NCI-H2107 treated with DMSO at 0.1 percent for 48 hours (cell line): ENCODE measurements at regions not wholly inside any gene's neighbourhood (a gene's known extent, or its start where the extent isn't known, plus 50 kb on each side); places are given as distances from the start of the nearest gene placed in this dataset.
A peak's percentile ranks its signal among the peaks of the same experiment; 100 is the strongest.

Experiments
- DNase-seq: peaks from one replicate; lab custom pipeline; 2025; ENCODE audit not compliant: unreplicated experiment; lab: John Stamatoyannopoulos, UW

- no peak for DNase-seq
These were observed 74.6 kb upstream of the EGLN3 start for GRCh38 chr14:34025325-34026017.

- no peak for DNase-seq
These were observed 73.9 kb upstream of the EGLN3 start for GRCh38 chr14:34024768-34025144.

GRCh38 chr14:34023824-34024767, 73.2 kb upstream of the EGLN3 start:
- DNase-seq: peak; percentile 63

- no peak for DNase-seq
These were observed 70.2 kb upstream of the EGLN3 start for GRCh38 chr14:34021096-34021495.

GRCh38 chr14:34020014-34020413, 69.1 kb upstream of the EGLN3 start:
- no peak for DNase-seq

- peak; percentile 89 for DNase-seq
These were observed 67.8 kb upstream of the EGLN3 start for GRCh38 chr14:34018564-34019244.

- DNase-seq: no peak
These were observed 67.3 kb upstream of the EGLN3 start for GRCh38 chr14:34018125-34018524.

- no peak for DNase-seq
These were observed 64.5 kb upstream of the EGLN3 start for GRCh38 chr14:34015383-34015782.

- no peak for DNase-seq
These were observed 64.1 kb upstream of the EGLN3 start for GRCh38 chr14:34014936-34015335.

GRCh38 chr14:34013721-34014060, 62.8 kb upstream of the EGLN3 start:
- peak; percentile 98 for DNase-seq

- DNase-seq: peak; percentile 98
These were observed 62.3 kb upstream of the EGLN3 start for GRCh38 chr14:34012978-34013720.

- no peak for DNase-seq
These were observed 61.5 kb upstream of the EGLN3 start for GRCh38 chr14:34012369-34012768.

- no peak for DNase-seq
These were observed 59.1 kb upstream of the EGLN3 start for GRCh38 chr14:34009956-34010355.

- DNase-seq: no peak
These were observed 57.0 kb upstream of the EGLN3 start for GRCh38 chr14:34007902-34008301.

- DNase-seq: no peak
These were observed 55.0 kb upstream of the EGLN3 start for GRCh38 chr14:34005901-34006300.

GRCh38 chr14:34004881-34005280, 54.0 kb upstream of the EGLN3 start:
- DNase-seq: no peak

- DNase-seq: no peak
These were observed 52.8 kb upstream of the EGLN3 start for GRCh38 chr14:34003691-34004090.

GRCh38 chr14:34003082-34003668, 52.3 kb upstream of the EGLN3 start:
- DNase-seq: no peak
